GM23338 (cell line): ENCODE measurements at regions not wholly inside any gene's neighbourhood (a gene's known extent, or its start where the extent isn't known, plus 50 kb on each side); places are given as distances from the start of the nearest gene placed in this dataset.

Experiments
- CREB1 ChIP-seq: fragments of 250-450 bp; sonication (Bioruptor Pico); IDR thresholded peaks from 2 replicates; pipeline ENCODE4 v1.5.0; 2020; ENCODE audit warnings: low read depth, mild to moderate bottlenecking, moderate library complexity
- ETS1 ChIP-seq: IDR thresholded peaks from 2 replicates; pipeline ENCODE4 v1.6.1; 2016; ENCODE audit warnings: antibody characterized with exemption
- EZH2 ChIP-seq: fragments of 200-600 bp; sonication (generic); IDR thresholded peaks from one replicate; pipeline ENCODE4 v1.8.0; 2017; ENCODE audit warnings: antibody characterized with exemption, mild to moderate bottlenecking, low read depth; ENCODE audit not compliant: unreplicated experiment
- EZH2phosphoT487 ChIP-seq: fragments of 200-600 bp; sonication (generic); IDR thresholded peaks from one replicate; pipeline ENCODE4 v1.8.1; 2018; ENCODE audit warnings: antibody characterized with exemption; ENCODE audit not compliant: unreplicated experiment
- JUNB ChIP-seq: IDR thresholded peaks from one replicate; pipeline ENCODE4 v1.6.1; 2016; ENCODE audit warnings: antibody characterized with exemption; ENCODE audit not compliant: unreplicated experiment
- NANOG ChIP-seq: IDR thresholded peaks from 2 replicates; pipeline ENCODE4 v1.6.1; 2016; ENCODE audit warnings: antibody characterized with exemption, borderline replicate concordance
- POLR2AphosphoS5 ChIP-seq: IDR thresholded peaks from 2 replicates; pipeline ENCODE4 v1.6.1; 2016; ENCODE audit warnings: antibody characterized with exemption, low read depth
- STAT1 ChIP-seq: IDR thresholded peaks from one replicate; pipeline ENCODE4 v1.6.1; 2016; ENCODE audit warnings: antibody characterized with exemption; ENCODE audit not compliant: unreplicated experiment
- ZNF114 ChIP-seq: fragments of 250-450 bp; sonication (Bioruptor Pico); IDR thresholded peaks from 2 replicates; pipeline ENCODE4 v1.5.0; 2020; ENCODE audit warnings: mild to moderate bottlenecking, moderate library complexity
- ZNF331 ChIP-seq: fragments of 250-450 bp; sonication (Bioruptor Pico); IDR thresholded peaks from 2 replicates; pipeline ENCODE4 v1.5.0; 2020; ENCODE audit warnings: low read depth, mild to moderate bottlenecking, moderate library complexity
- TF ChIP-seq, protein P1 (sequence below), 2 experiments: fragments of 200-600 bp in 1 of 2; sonication (generic) in 1 of 2; conservative IDR thresholded peaks; 2 replicates each; pipeline versions ENCODE4 v1.5.1 to v1.6.1; 2016 to 2017; ENCODE audit warnings: antibody characterized with exemption in 2 of 2, low read depth in 2 of 2, mild to moderate bottlenecking in 2 of 2, moderate library complexity in 1 of 2
- TF ChIP-seq, protein P2 (sequence below): IDR thresholded peaks from one replicate; pipeline ENCODE4 v1.6.1; 2018; ENCODE audit warnings: antibody characterized with exemption; ENCODE audit not compliant: unreplicated experiment

DNA sequence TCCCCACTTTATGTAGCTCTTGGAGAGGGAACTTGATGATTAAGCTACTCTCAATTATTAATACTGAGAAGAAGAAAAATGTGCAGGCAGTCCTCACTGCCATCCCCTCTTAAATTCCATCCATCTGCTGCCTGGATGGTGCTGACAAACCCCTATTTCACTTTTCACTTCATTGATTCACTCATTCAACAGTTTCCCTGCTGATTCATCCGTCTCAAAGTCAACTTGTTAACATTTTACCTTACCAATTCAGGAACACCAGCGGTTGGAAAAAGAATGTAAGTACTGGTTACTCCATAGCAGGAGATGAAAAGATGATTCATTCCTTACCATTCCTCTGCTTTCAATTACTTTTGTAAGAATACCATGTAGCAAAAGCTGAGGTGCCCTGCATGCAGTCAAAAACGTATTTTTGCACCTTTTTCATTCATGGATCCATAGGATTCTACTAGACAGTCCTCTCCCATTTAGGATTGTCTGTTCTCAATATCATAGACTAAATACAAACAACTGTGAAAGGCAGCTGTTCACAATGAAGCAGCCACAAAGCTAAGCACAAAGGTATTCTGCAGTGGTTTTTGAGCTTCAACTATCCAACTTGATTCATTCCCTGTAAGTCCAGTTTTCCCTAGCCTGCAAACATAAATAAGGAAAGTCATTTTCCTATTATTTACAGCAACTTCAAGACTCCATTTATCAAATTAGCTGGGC is 262.0 kb downstream of the MREG start:
- TF ChIP-seq, protein P1, sequence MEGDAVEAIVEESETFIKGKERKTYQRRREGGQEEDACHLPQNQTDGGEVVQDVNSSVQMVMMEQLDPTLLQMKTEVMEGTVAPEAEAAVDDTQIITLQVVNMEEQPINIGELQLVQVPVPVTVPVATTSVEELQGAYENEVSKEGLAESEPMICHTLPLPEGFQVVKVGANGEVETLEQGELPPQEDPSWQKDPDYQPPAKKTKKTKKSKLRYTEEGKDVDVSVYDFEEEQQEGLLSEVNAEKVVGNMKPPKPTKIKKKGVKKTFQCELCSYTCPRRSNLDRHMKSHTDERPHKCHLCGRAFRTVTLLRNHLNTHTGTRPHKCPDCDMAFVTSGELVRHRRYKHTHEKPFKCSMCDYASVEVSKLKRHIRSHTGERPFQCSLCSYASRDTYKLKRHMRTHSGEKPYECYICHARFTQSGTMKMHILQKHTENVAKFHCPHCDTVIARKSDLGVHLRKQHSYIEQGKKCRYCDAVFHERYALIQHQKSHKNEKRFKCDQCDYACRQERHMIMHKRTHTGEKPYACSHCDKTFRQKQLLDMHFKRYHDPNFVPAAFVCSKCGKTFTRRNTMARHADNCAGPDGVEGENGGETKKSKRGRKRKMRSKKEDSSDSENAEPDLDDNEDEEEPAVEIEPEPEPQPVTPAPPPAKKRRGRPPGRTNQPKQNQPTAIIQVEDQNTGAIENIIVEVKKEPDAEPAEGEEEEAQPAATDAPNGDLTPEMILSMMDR (conservative IDR thresholded peaks at IDR 0.05; ENCODE audit: low read depth in 2 of 2), result no peak
- no peak for TF ChIP-seq EZH2
- TF ChIP-seq, protein P2, sequence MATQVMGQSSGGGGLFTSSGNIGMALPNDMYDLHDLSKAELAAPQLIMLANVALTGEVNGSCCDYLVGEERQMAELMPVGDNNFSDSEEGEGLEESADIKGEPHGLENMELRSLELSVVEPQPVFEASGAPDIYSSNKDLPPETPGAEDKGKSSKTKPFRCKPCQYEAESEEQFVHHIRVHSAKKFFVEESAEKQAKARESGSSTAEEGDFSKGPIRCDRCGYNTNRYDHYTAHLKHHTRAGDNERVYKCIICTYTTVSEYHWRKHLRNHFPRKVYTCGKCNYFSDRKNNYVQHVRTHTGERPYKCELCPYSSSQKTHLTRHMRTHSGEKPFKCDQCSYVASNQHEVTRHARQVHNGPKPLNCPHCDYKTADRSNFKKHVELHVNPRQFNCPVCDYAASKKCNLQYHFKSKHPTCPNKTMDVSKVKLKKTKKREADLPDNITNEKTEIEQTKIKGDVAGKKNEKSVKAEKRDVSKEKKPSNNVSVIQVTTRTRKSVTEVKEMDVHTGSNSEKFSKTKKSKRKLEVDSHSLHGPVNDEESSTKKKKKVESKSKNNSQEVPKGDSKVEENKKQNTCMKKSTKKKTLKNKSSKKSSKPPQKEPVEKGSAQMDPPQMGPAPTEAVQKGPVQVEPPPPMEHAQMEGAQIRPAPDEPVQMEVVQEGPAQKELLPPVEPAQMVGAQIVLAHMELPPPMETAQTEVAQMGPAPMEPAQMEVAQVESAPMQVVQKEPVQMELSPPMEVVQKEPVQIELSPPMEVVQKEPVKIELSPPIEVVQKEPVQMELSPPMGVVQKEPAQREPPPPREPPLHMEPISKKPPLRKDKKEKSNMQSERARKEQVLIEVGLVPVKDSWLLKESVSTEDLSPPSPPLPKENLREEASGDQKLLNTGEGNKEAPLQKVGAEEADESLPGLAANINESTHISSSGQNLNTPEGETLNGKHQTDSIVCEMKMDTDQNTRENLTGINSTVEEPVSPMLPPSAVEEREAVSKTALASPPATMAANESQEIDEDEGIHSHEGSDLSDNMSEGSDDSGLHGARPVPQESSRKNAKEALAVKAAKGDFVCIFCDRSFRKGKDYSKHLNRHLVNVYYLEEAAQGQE, result no peak
- TF ChIP-seq ETS1, result no peak
- TF ChIP-seq POLR2AphosphoS5, result no peak
- no peak for TF ChIP-seq EZH2phosphoT487
- no peak for TF ChIP-seq JUNB
- no peak for TF ChIP-seq CREB1 (CRISPR knock-in tag)
- no peak for TF ChIP-seq STAT1
- TF ChIP-seq ZNF331, result no peak
- TF ChIP-seq NANOG, result no peak
- no peak for TF ChIP-seq ZNF114 (CRISPR knock-in tag)
